ENCODE measurements at regions not wholly inside any gene's neighbourhood (a gene's known extent, or its start where the extent isn't known, plus 50 kb on each side); places are given as distances from the start of the nearest gene placed in this dataset.

DNA sequence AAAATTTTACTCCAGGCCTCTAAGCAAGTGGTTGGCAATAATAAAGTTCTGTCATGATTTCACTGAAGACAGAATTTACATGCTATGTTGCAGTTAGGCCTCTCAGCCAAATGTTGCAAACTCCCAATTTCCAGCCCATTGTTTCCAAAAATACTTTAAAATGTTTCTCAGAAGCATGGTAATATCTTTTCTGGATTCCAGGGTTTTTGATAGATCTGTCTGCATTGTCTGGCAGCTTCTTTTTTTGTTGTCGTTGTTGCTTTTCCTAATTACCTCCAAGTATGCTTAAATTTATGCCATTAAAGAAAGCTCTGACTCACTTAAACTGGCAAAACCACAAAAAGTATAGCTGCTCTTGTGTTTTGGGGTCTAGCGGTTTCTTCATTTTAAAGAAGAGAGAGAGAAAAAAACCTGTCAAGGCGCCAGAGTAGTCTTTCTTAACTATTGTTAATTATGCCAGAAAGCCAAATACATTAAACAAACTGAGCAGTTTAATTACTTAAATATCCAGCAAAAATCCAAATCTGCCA lies 97.0 kb downstream of the AGTR2 start:
- H3K27me3 ChIP-seq (ENCODE audit: control insufficient read depth in 2 of 2, insufficient read depth in 2 of 2, low read length in 2 of 2), result no peaks in the 10 kb centered on the region
- no peak overlapping the region for H3K4me2 ChIP-seq (replicated peaks; ENCODE audit: extremely low read depth, low read length, poor library complexity, severe bottlenecking)
- no peak overlapping the region for H3K9ac ChIP-seq (ENCODE audit: insufficient read depth, low read length, poor library complexity, severe bottlenecking)
- TF ChIP-seq, protein P1, sequence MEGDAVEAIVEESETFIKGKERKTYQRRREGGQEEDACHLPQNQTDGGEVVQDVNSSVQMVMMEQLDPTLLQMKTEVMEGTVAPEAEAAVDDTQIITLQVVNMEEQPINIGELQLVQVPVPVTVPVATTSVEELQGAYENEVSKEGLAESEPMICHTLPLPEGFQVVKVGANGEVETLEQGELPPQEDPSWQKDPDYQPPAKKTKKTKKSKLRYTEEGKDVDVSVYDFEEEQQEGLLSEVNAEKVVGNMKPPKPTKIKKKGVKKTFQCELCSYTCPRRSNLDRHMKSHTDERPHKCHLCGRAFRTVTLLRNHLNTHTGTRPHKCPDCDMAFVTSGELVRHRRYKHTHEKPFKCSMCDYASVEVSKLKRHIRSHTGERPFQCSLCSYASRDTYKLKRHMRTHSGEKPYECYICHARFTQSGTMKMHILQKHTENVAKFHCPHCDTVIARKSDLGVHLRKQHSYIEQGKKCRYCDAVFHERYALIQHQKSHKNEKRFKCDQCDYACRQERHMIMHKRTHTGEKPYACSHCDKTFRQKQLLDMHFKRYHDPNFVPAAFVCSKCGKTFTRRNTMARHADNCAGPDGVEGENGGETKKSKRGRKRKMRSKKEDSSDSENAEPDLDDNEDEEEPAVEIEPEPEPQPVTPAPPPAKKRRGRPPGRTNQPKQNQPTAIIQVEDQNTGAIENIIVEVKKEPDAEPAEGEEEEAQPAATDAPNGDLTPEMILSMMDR (IDR thresholded peaks at IDR 0.05), result no peak
- no peak overlapping the region for H2AFZ ChIP-seq (ENCODE audit: insufficient read depth, low read depth, low read length, poor library complexity, severe bottlenecking)
- 100% methylated on average over 1 of the region's 3 CpGs for WGBS (ENCODE audit: insufficient coverage)
- no peaks in the 10 kb centered on the region for H3K9me3 ChIP-seq (replicated peaks in 1 of 2; ENCODE audit: control insufficient read depth in 1 of 2, insufficient read depth in 1 of 2, low read length in 2 of 2)
- no peaks in the 10 kb centered on the region for H3K79me2 ChIP-seq (ENCODE audit: insufficient read depth, low read length)
- no peak overlapping the region for H3K27ac Mint-ChIP-seq
- no peaks in the 10 kb centered on the region for H4K20me1 ChIP-seq (ENCODE audit: insufficient read depth, low read length)
- no peaks in the 10 kb centered on the region for H3K36me3 Mint-ChIP-seq
- H3K4me1 Mint-ChIP-seq, result no peaks in the 10 kb centered on the region
- DNase-seq, result no peak
- no peaks in the 10 kb centered on the region for H3K9me3 Mint-ChIP-seq
- no peak overlapping the region for H3K4me3 ChIP-seq (replicated peaks in 1 of 3; ENCODE audit: low read depth in 2 of 3, low read length in 3 of 3)
- H3K4me3 Mint-ChIP-seq, result no peak overlapping the region
- no peak overlapping the region for H3K27ac ChIP-seq (ENCODE audit: low read depth in 1 of 2, low read length in 2 of 2)
- H3K27me3 Mint-ChIP-seq (ENCODE audit: low read depth in 3 of 3), result peaks cover 0 to 2% (median 0%) of the 10 kb centered on the region in 3 donors
- no peaks in the 10 kb centered on the region for H3K4me1 ChIP-seq (ENCODE audit: control insufficient read depth in 1 of 2, insufficient read depth in 2 of 2, low read length in 2 of 2)
- intact Hi-C loops (cut with micrococcal nuclease), result no loop called here
- no peaks in the 10 kb centered on the region for H3K36me3 ChIP-seq (replicated peaks in 1 of 2; ENCODE audit: control insufficient read depth in 1 of 2, insufficient read depth in 2 of 2, low read length in 2 of 2)

DNA sequence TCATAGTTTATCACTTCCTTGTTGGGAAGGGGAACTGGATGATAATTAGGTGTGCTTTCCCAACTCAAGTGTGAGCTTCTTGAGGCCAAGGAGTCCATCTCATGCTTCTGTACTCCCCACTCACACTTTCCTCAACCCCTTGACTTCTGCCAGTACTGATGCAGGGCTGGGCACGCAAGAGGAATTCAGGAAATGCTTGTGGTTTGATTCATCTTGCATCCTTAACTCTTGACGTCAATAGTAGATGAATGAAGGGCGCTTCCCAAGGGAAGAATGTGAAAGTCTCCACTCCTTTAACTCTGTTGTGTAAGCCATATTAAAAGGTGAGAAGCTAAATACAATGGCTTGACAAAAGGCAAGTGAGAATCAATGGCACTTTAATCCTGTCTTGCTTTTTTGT lies 101.8 kb downstream of the AGTR2 start:
- TF ChIP-seq, protein P1 (IDR thresholded peaks at IDR 0.05), result no peak
- H3K4me2 ChIP-seq (replicated peaks; ENCODE audit: extremely low read depth, low read length, poor library complexity, severe bottlenecking), result no peak overlapping the region

More for the DNA sequence above, 101.8 kb downstream of the AGTR2 start:
- Mint-ChIP-seq H3K27ac (no peak overlapping the region), H3K9me3 (no peaks in the 10 kb centered on the region), H3K27me3 (ENCODE audit: low read depth in 3 of 3) (peaks cover 0 to 2% (median 0%) of the 10 kb centered on the region in 3 donors), H3K4me3 (no peak overlapping the region), H3K4me1 (no peaks in the 10 kb centered on the region), H3K36me3 (no peaks in the 10 kb centered on the region)
- no peaks in the 10 kb centered on the region for H3K9me3 ChIP-seq (replicated peaks in 1 of 2; ENCODE audit: control insufficient read depth in 1 of 2, insufficient read depth in 1 of 2, low read length in 2 of 2)
- H3K4me3 ChIP-seq (replicated peaks in 1 of 3; ENCODE audit: low read depth in 2 of 3, low read length in 3 of 3), result no peak overlapping the region
- H3K79me2 ChIP-seq (ENCODE audit: insufficient read depth, low read length), result no peaks in the 10 kb centered on the region
- no peaks in the 10 kb centered on the region for H3K27me3 ChIP-seq (ENCODE audit: control insufficient read depth in 2 of 2, insufficient read depth in 2 of 2, low read length in 2 of 2)
- H4K20me1 ChIP-seq (ENCODE audit: insufficient read depth, low read length), result no peaks in the 10 kb centered on the region
- H3K4me1 ChIP-seq (ENCODE audit: control insufficient read depth in 1 of 2, insufficient read depth in 2 of 2, low read length in 2 of 2), result no peaks in the 10 kb centered on the region
- H2AFZ ChIP-seq (ENCODE audit: insufficient read depth, low read depth, low read length, poor library complexity, severe bottlenecking), result no peak overlapping the region
- no peak overlapping the region for H3K27ac ChIP-seq (ENCODE audit: low read depth in 1 of 2, low read length in 2 of 2)
- H3K9ac ChIP-seq (ENCODE audit: insufficient read depth, low read length, poor library complexity, severe bottlenecking), result no peak overlapping the region
- no peaks in the 10 kb centered on the region for H3K36me3 ChIP-seq (replicated peaks in 1 of 2; ENCODE audit: control insufficient read depth in 1 of 2, insufficient read depth in 2 of 2, low read length in 2 of 2)
- no CpG with 5 or more reads among the region's 3 CpGs for WGBS (ENCODE audit: insufficient coverage)
- DNase-seq, result no peak
- intact Hi-C loops (cut with micrococcal nuclease), result no loop called here

Measured in CD14-positive monocyte (primary cell).